ENCODE measurements at regions not wholly inside any gene's neighbourhood (a gene's known extent, or its start where the extent isn't known, plus 50 kb on each side); places are given as distances from the start of the nearest gene placed in this dataset.

DNA sequence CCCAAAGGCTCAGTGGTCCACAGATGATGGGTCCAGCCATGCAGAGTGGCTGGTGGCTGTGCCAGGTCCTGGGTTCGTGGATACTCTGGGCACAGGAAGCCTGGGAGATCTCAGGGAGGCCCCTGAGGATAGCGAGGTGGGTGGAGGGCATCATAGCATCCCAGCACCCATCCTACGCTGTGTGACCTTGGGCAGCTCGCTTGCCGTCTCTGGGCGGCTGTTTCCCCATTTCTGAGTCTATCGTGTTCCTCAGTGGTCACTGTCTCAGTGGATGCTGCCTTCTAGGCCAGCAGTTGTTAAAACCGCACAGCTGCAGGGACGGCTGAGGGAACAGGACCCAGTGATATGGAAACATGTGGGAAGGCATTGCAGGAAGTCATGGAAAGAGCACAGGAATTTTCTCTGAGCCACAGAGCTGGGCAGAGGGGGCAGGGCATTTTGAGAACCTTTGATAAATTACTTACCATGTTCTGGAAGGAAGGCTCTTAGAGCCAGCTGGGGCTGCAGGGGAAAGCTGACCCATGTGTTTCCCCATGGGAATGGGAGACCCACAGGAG, 86.4 kb upstream of the COL5A1 start:
- no peak for TF ChIP-seq POLR2A (IDR thresholded peaks at IDR 0.05)
- TF ChIP-seq, protein P1, sequence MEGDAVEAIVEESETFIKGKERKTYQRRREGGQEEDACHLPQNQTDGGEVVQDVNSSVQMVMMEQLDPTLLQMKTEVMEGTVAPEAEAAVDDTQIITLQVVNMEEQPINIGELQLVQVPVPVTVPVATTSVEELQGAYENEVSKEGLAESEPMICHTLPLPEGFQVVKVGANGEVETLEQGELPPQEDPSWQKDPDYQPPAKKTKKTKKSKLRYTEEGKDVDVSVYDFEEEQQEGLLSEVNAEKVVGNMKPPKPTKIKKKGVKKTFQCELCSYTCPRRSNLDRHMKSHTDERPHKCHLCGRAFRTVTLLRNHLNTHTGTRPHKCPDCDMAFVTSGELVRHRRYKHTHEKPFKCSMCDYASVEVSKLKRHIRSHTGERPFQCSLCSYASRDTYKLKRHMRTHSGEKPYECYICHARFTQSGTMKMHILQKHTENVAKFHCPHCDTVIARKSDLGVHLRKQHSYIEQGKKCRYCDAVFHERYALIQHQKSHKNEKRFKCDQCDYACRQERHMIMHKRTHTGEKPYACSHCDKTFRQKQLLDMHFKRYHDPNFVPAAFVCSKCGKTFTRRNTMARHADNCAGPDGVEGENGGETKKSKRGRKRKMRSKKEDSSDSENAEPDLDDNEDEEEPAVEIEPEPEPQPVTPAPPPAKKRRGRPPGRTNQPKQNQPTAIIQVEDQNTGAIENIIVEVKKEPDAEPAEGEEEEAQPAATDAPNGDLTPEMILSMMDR (IDR thresholded peaks at IDR 0.05), result no peak

All from ovary (tissue), 3 donors.